ENCODE measurements at regions not wholly inside any gene's neighbourhood (a gene's known extent, or its start where the extent isn't known, plus 50 kb on each side); places are given as distances from the start of the nearest gene placed in this dataset.

GRCh38 chr2:22901471-22902179, 483.4 kb upstream of the KLHL29 start:
- Mint-ChIP-seq H3K9me3 (0 out of 2 replicates have a peak, but pooled peaks cover 4% of the 10 kb centered on the region), H3K36me3 (no peaks in the 10 kb centered on the region)
- CTCF ChIA-PET, result no interaction called here

GRCh38 chr2:22902180-22902550, 482.8 kb upstream of the KLHL29 start:
- no peaks in the 10 kb centered on the region for H3K36me3 Mint-ChIP-seq
- POLR2A ChIA-PET, result no interaction called here
- ATAC-seq (no peak), DNase-seq (ENCODE audit: low spot score) (no peak)
- CTCF ChIA-PET, result no interaction called here
- H3K27me3 Mint-ChIP-seq (ENCODE audit: low read depth), result no peaks in the 10 kb centered on the region; the same call in 1 of the 2 replicates
- H3K4me1 Mint-ChIP-seq, result peaks cover 4% of the 10 kb centered on the region; the same call in 1 of the 2 replicates
- no peak for TF ChIP-seq ETV6 (CRISPR knock-in tag; IDR thresholded peaks at IDR 0.05)
- H3K9me3 Mint-ChIP-seq, result 0 out of 2 replicates have a peak, but pooled peaks cover 4% of the 10 kb centered on the region
- no peak overlapping the region for H3K27ac Mint-ChIP-seq
- H3K4me3 Mint-ChIP-seq, result no peak overlapping the region

More at GRCh38 chr2:22901471-22902179, 483.4 kb upstream of the KLHL29 start:
- POLR2A ChIA-PET, result no interaction called here
- Mint-ChIP-seq H3K4me3 (no peak overlapping the region), H3K27ac (no peak overlapping the region), H3K4me1 (peaks cover 4% of the 10 kb centered on the region; the same call in 1 of the 2 replicates), H3K27me3 (ENCODE audit: low read depth) (no peaks in the 10 kb centered on the region; the same call in 1 of the 2 replicates)
- DNase-seq (ENCODE audit: low spot score), result no peak
- no peak for TF ChIP-seq STAT6 (CRISPR knock-in tag; conservative IDR thresholded peaks at IDR 0.05; ENCODE audit: low read depth)
- ATAC-seq, result no peak

GRCh38 chr2:22902662-22903165, 482.3 kb upstream of the KLHL29 start:
- peaks cover 4% of the 10 kb centered on the region; the same call in 1 of the 2 replicates for H3K4me1 Mint-ChIP-seq
- no peaks in the 10 kb centered on the region for H3K36me3 Mint-ChIP-seq
- H3K4me3 Mint-ChIP-seq, result no peak overlapping the region
- ChIA-PET POLR2A (no interaction called here), CTCF (interaction anchor here (2.4 kb wide), 1 partner anchor 16 kb away, joined by 15 read pairs; no protein-coding TSS in a partner anchor)
- 0 out of 2 replicates have a peak, but pooled peaks cover 4% of the 10 kb centered on the region for H3K9me3 Mint-ChIP-seq
- no peak for ATAC-seq
- no peak overlapping the region for H3K27ac Mint-ChIP-seq
- H3K27me3 Mint-ChIP-seq (ENCODE audit: low read depth), result no peaks in the 10 kb centered on the region; the same call in 1 of the 2 replicates
- no peak for TF ChIP-seq ZNF416 (CRISPR knock-in tag; IDR thresholded peaks at IDR 0.05)
- TF ChIP-seq NR3C1 (CRISPR knock-in tag; conservative IDR thresholded peaks at IDR 0.05; ENCODE audit: low read depth), result no peak
- TF ChIP-seq JUN (CRISPR knock-in tag; IDR thresholded peaks at IDR 0.05), result no peak
- no peak for TF ChIP-seq TEAD4 (CRISPR knock-in tag; IDR thresholded peaks at IDR 0.05)
- DNase-seq (ENCODE audit: low spot score), result no peak

GRCh38 chr2:22903616-22904015, 481.4 kb upstream of the KLHL29 start:
- H3K9me3 Mint-ChIP-seq, result 0 out of 2 replicates have a peak, but pooled peaks cover 4% of the 10 kb centered on the region
- no peak for ATAC-seq
- H3K4me3 Mint-ChIP-seq, result no peak overlapping the region
- TF ChIP-seq CTCF (IDR thresholded peaks at IDR 0.05), result no peak
- TF ChIP-seq GRHL2 (CRISPR knock-in tag; IDR thresholded peaks at IDR 0.05; ENCODE audit: insufficient replicate concordance, severe bottlenecking), result no peak
- no peak for TF ChIP-seq CREB1 (CRISPR knock-in tag; IDR thresholded peaks at IDR 0.05)
- no peak for TF ChIP-seq HMGXB4 (CRISPR knock-in tag; IDR thresholded peaks at IDR 0.05)
- peaks cover 4% of the 10 kb centered on the region; the same call in 1 of the 2 replicates for H3K4me1 Mint-ChIP-seq
- ChIA-PET CTCF (interaction anchor here (1.0 to 2.4 kb wide), 9 partner anchors 10 to 350 kb away, joined by 3 to 15 read pairs (median 3); no protein-coding TSS in a partner anchor), POLR2A (no interaction called here)
- DNase-seq (ENCODE audit: low spot score), result no peak
- H3K36me3 Mint-ChIP-seq, result no peaks in the 10 kb centered on the region
- no peak overlapping the region for H3K27ac Mint-ChIP-seq
- H3K27me3 Mint-ChIP-seq (ENCODE audit: low read depth), result no peaks in the 10 kb centered on the region

Data from WTC11 (cell line).